Loucy (cell line): ENCODE measurements at regions not wholly inside any gene's neighbourhood (a gene's known extent, or its start where the extent isn't known, plus 50 kb on each side); places are given as distances from the start of the nearest gene placed in this dataset.

ENCODE experiments used
- H2AFZ ChIP-seq: fragments of 200-600 bp; sonication (generic); 2 replicates; pipeline ENCODE4 v1.6.0; 2016; ENCODE audit warnings: antibody characterized with exemption, mild to moderate bottlenecking, low read length, moderate library complexity
- H3F3A ChIP-seq: fragments of 200-600 bp; 2 replicates; pipeline ENCODE4 v1.6.0; 2016; ENCODE audit warnings: antibody characterized with exemption, low read depth, mild to moderate bottlenecking
- H3K27me3 ChIP-seq: fragments of 200-600 bp; sonication (generic); 2 replicates; pipeline ENCODE4 v1.6.1; 2014; ENCODE audit warnings: low read length, mild to moderate bottlenecking; ENCODE audit not compliant: insufficient read depth, poor library complexity, severe bottlenecking
- H3K36me3 ChIP-seq: fragments of 200-600 bp; sonication (generic); 2 replicates; pipeline ENCODE4 v1.6.1; 2016; ENCODE audit warnings: low read length; ENCODE audit not compliant: insufficient read depth
- H3K4me1 ChIP-seq: fragments of 200-600 bp; sonication (generic); 2 replicates; pipeline ENCODE4 v1.5.1; 2014; ENCODE audit warnings: low read length, mild to moderate bottlenecking; ENCODE audit not compliant: insufficient read depth, poor library complexity, severe bottlenecking
- H3K4me2 ChIP-seq: fragments of 200-600 bp; sonication (generic); 2 replicates; pipeline ENCODE4 v1.6.0; 2014; ENCODE audit warnings: antibody characterized with exemption, low read length, low read depth, mild to moderate bottlenecking; ENCODE audit not compliant: poor library complexity, severe bottlenecking
- H3K4me3 ChIP-seq: fragments of 200-600 bp; sonication (generic); 2 replicates; pipeline ENCODE4 v1.5.1; 2014; ENCODE audit warnings: low read length, mild to moderate bottlenecking, mixed read lengths; ENCODE audit not compliant: poor library complexity, severe bottlenecking
- H3K79me2 ChIP-seq: fragments of 200-600 bp; sonication (generic); 2 replicates; pipeline ENCODE4 v1.6.1; 2014; ENCODE audit warnings: low read length; ENCODE audit not compliant: insufficient read depth
- H3K9ac ChIP-seq: fragments of 200-600 bp; sonication (generic); 2 replicates; pipeline ENCODE4 v1.6.0; 2014; ENCODE audit warnings: mild to moderate bottlenecking, low read depth, low read length, moderate library complexity; ENCODE audit not compliant: poor library complexity, severe bottlenecking
- H3K9me2 ChIP-seq: fragments of 200-600 bp; sonication (generic); replicated peaks from 2 replicates; pipeline ENCODE4 v1.6.1; 2016; ENCODE audit warnings: low read depth, low read length, mixed read lengths
- H3K9me3 ChIP-seq: fragments of 200-600 bp; sonication (generic); 2 replicates; pipeline ENCODE4 v1.6.1; 2014; ENCODE audit warnings: mild to moderate bottlenecking, antibody characterized with exemption, low read length, low read depth; ENCODE audit not compliant: insufficient read depth
- H4K20me1 ChIP-seq: fragments of 200-600 bp; sonication (generic); 2 replicates; pipeline ENCODE4 v1.6.0; 2014; ENCODE audit warnings: antibody characterized with exemption, low read length, mild to moderate bottlenecking; ENCODE audit not compliant: insufficient read depth, poor library complexity, severe bottlenecking
- CTCF ChIP-seq: fragments of 200-600 bp; sonication (generic); conservative IDR thresholded peaks from 2 replicates; pipeline ENCODE4 v1.5.1; 2014; ENCODE audit warnings: mild to moderate bottlenecking, antibody characterized with exemption, low read length
- EZH2phosphoT487 ChIP-seq: fragments of 200-600 bp; IDR thresholded peaks from 2 replicates; pipeline ENCODE4 v1.6.1; 2018; ENCODE audit warnings: antibody characterized with exemption, mild to moderate bottlenecking, moderate library complexity, borderline replicate concordance

- Histone ChIP-seq H3K9me3 (no peaks in the 10 kb centered on the region), H3K27me3 (no peaks in the 10 kb centered on the region), H3K4me1 (no peaks in the 10 kb centered on the region), H2AFZ (no peak overlapping the region), H3K4me2 (no peak overlapping the region), H3F3A (no peaks in the 10 kb centered on the region), H3K79me2 (no peaks in the 10 kb centered on the region), H4K20me1 (no peaks in the 10 kb centered on the region), H3K4me3 (no peak overlapping the region), H3K36me3 (no peaks in the 10 kb centered on the region), H3K9me2 (no peaks in the 10 kb centered on the region), H3K9ac (no peak overlapping the region)
- TF ChIP-seq EZH2phosphoT487 (no peak), CTCF (no peak)
Observed at GRCh38 chr18:77597726-77598125, 348.1 kb downstream of the GALR1 start.

- H3K9me3 ChIP-seq, result no peaks in the 10 kb centered on the region
- H3K36me3 ChIP-seq, result no peaks in the 10 kb centered on the region
- TF ChIP-seq EZH2phosphoT487 (no peak), CTCF (no peak)
- H3K79me2 ChIP-seq, result no peaks in the 10 kb centered on the region
- no peaks in the 10 kb centered on the region for H4K20me1 ChIP-seq
- no peak overlapping the region for H3K4me3 ChIP-seq
- no peaks in the 10 kb centered on the region for H3F3A ChIP-seq
- H3K9me2 ChIP-seq, result no peaks in the 10 kb centered on the region
- no peaks in the 10 kb centered on the region for H3K4me1 ChIP-seq
- H3K4me2 ChIP-seq, result no peak overlapping the region
- no peak overlapping the region for H2AFZ ChIP-seq
- H3K9ac ChIP-seq, result no peak overlapping the region
- H3K27me3 ChIP-seq, result no peaks in the 10 kb centered on the region
Observed at GRCh38 chr18:77600674-77601073, 351.0 kb downstream of the GALR1 start.

GRCh38 chr18:77601567-77601966 is 351.9 kb downstream of the GALR1 start:
- TF ChIP-seq CTCF (no peak), EZH2phosphoT487 (no peak)

More at GRCh38 chr18:77601567-77601966, 351.9 kb downstream of the GALR1 start:
- Histone ChIP-seq H3K4me1 (no peaks in the 10 kb centered on the region), H3K27me3 (no peaks in the 10 kb centered on the region), H3K9me2 (no peaks in the 10 kb centered on the region), H3F3A (no peaks in the 10 kb centered on the region), H3K4me2 (no peak overlapping the region), H3K79me2 (no peaks in the 10 kb centered on the region), H2AFZ (no peak overlapping the region), H3K4me3 (no peak overlapping the region), H3K36me3 (no peaks in the 10 kb centered on the region), H4K20me1 (no peaks in the 10 kb centered on the region), H3K9me3 (no peaks in the 10 kb centered on the region), H3K9ac (no peak overlapping the region)
